H1 (cell line): ENCODE measurements at regions not wholly inside any gene's neighbourhood (a gene's known extent, or its start where the extent isn't known, plus 50 kb on each side); places are given as distances from the start of the nearest gene placed in this dataset.

Experiments used
- CTCF ChIA-PET: fragments of 300-600 bp; sonication (Branson Sonifier 250); formaldehyde crosslinking; loops from one replicate; lab custom pipeline; 2021; ENCODE audit not compliant: partially characterized antibody; lab: Charles Lee
- POLR2A ChIA-PET: fragments of 300-600 bp; sonication (Branson Sonifier 250); formaldehyde crosslinking; loops from one replicate; lab custom pipeline; 2021; ENCODE audit warnings: inconsistent platforms; ENCODE audit not compliant: partially characterized antibody; lab: Charles Lee
- DNase-seq, 2 experiments: peaks; one replicate each; pipeline versions ENCODE4 v3.0.0 to v3.0.0-alpha.2; 2010 to 2022; ENCODE audit warnings: low spot score in 2 of 2, low read depth in 1 of 2, mixed read lengths in 1 of 2
- FAIRE-seq: peaks from 2 replicates; lab custom pipeline; 2011; peaks lifted over from hg19 to GRCh38; lab: Jason Lieb, UNC
- H2AFZ ChIP-seq: 2 replicates; pipeline ENCODE4 v1.8.1; 2012; ENCODE audit warnings: low read length, inconsistent platforms
- H2AK5ac ChIP-seq: 2 replicates; pipeline ENCODE4 v1.6.1; 2013; ENCODE audit warnings: low read depth, low read length
- H2BK120ac ChIP-seq: replicated peaks from 2 replicates; pipeline ENCODE3; 2013; ENCODE audit warnings: low read depth, low read length, inconsistent platforms
- H2BK12ac ChIP-seq: 2 replicates; pipeline ENCODE4 v1.6.1; 2013; ENCODE audit warnings: low read depth, low read length
- H2BK15ac ChIP-seq: 2 replicates; pipeline ENCODE4 v1.6.1; 2013; ENCODE audit warnings: low read length
- H2BK20ac ChIP-seq: 2 replicates; pipeline ENCODE4 v1.6.1; 2013; ENCODE audit warnings: low read length
- H2BK5ac ChIP-seq: 2 replicates; pipeline ENCODE4 v1.6.1; 2013; ENCODE audit warnings: low read depth, low read length
- H3K14ac ChIP-seq: 2 replicates; pipeline ENCODE4 v1.6.1; 2013; ENCODE audit warnings: inconsistent platforms; ENCODE audit not compliant: insufficient read length
- H3K18ac ChIP-seq: 2 replicates; pipeline ENCODE4 v1.6.1; 2013; ENCODE audit warnings: low read length; ENCODE audit errors: extremely low read depth
- H3K23ac ChIP-seq: 2 replicates; pipeline ENCODE4 v1.6.1; 2013; ENCODE audit warnings: inconsistent platforms; ENCODE audit not compliant: insufficient read length
- H3K23me2 ChIP-seq: 2 replicates; pipeline ENCODE4 v1.6.1; 2013; ENCODE audit warnings: low read depth, low read length
- H3K27ac ChIP-seq: 2 replicates; pipeline ENCODE4 v1.6.1; 2011; ENCODE audit warnings: low read depth, low read length, inconsistent platforms
- H3K27me3 ChIP-seq, 4 experiments: replicated peaks in 1 of 4; 1 replicate in 1 of 4; 2 replicates in 3 of 4; pipeline versions ENCODE4 v1.6.1 to v1.8.1; 2011 to 2013; ENCODE audit warnings: low read length in 3 of 4, mild to moderate bottlenecking in 3 of 4, inconsistent platforms in 2 of 4, mixed read lengths in 2 of 4, moderate library complexity in 1 of 4; ENCODE audit not compliant: control insufficient read depth in 3 of 4, insufficient read depth in 3 of 4; ENCODE audit errors: extremely low read depth in 1 of 4
- H3K36me3 ChIP-seq, 4 experiments: 2 replicates each; pipeline versions ENCODE4 v1.6.1 to v1.8.1; 2011 to 2013; ENCODE audit warnings: mild to moderate bottlenecking in 4 of 4, low read length in 3 of 4, moderate library complexity in 2 of 4, control low read depth in 1 of 4, inconsistent platforms in 1 of 4; ENCODE audit not compliant: insufficient read depth in 4 of 4, control insufficient read depth in 2 of 4
- H3K4ac ChIP-seq: replicated peaks from 2 replicates; pipeline ENCODE3; 2013; ENCODE audit warnings: low read length, low read depth, mixed read lengths, inconsistent platforms; ENCODE audit not compliant: insufficient read length
- H3K4me1 ChIP-seq, 4 experiments: replicated peaks in 1 of 4; 1 replicate in 1 of 4; 2 replicates in 3 of 4; pipeline versions ENCODE4 v1.6.1 to v1.8.1; 2011 to 2013; ENCODE audit warnings: low read length in 3 of 4, inconsistent platforms in 2 of 4, mixed read lengths in 1 of 4; ENCODE audit not compliant: insufficient read depth in 4 of 4, control insufficient read depth in 3 of 4
- H3K4me2 ChIP-seq, 2 experiments: 2 replicates each; pipeline versions ENCODE4 v1.6.1 to v1.8.1; 2011 to 2013; ENCODE audit warnings: low read depth in 2 of 2, low read length in 2 of 2, control low read depth in 1 of 2, inconsistent platforms in 1 of 2, mild to moderate bottlenecking in 1 of 2; ENCODE audit not compliant: insufficient read depth in 1 of 2
- H3K4me3 ChIP-seq, 4 experiments: fragments of 200-600, 300-600 bp in 1 of 4; sonication (generic), shearing (Covaris generic), sonication (Bioruptor Twin) in 1 of 4; 2 replicates each; pipeline versions ENCODE4 v1.5.1 to v1.8.1; 2011 to 2016; ENCODE audit warnings: low read length in 4 of 4, low read depth in 3 of 4, control low read depth in 2 of 4, inconsistent platforms in 2 of 4, mild to moderate bottlenecking in 2 of 4, mixed read lengths in 1 of 4, moderate library complexity in 1 of 4; ENCODE audit not compliant: insufficient read depth in 2 of 4; ENCODE audit errors: extremely low read depth in 1 of 4
- H3K56ac ChIP-seq: replicated peaks from 2 replicates; pipeline ENCODE3; 2013; ENCODE audit warnings: low read depth, mild to moderate bottlenecking, mixed read lengths, low read length, inconsistent platforms; ENCODE audit not compliant: insufficient read length
- H3K79me1 ChIP-seq: 2 replicates; pipeline ENCODE4 v1.6.1; 2013; ENCODE audit warnings: low read depth, low read length, control low read depth
- H3K79me2 ChIP-seq, 2 experiments: 2 replicates each; pipeline versions ENCODE4 v1.6.1 to v1.8.1; 2012 to 2013; ENCODE audit warnings: low read length in 2 of 2, mild to moderate bottlenecking in 2 of 2, inconsistent platforms in 1 of 2; ENCODE audit not compliant: insufficient read depth in 2 of 2, control insufficient read depth in 1 of 2
- H3K9ac ChIP-seq, 4 experiments: replicated peaks in 1 of 4; 1 replicate in 1 of 4; 2 replicates in 3 of 4; pipeline versions ENCODE4 v1.6.1 to v1.8.1; 2011 to 2013; ENCODE audit warnings: low read depth in 3 of 4, low read length in 3 of 4, control low read depth in 2 of 4, mild to moderate bottlenecking in 2 of 4, moderate library complexity in 2 of 4, inconsistent platforms in 1 of 4; ENCODE audit errors: extremely low read depth in 1 of 4
- H3K9me3 ChIP-seq, 2 experiments: 2 replicates each; pipeline versions ENCODE4 v1.6.1 to v1.8.1; 2012 to 2013; ENCODE audit warnings: mild to moderate bottlenecking in 2 of 2, moderate library complexity in 2 of 2, control low read depth in 1 of 2, inconsistent platforms in 1 of 2, low read depth in 1 of 2, low read length in 1 of 2, mixed read lengths in 1 of 2; ENCODE audit not compliant: insufficient read depth in 2 of 2
- H4K20me1 ChIP-seq, 2 experiments: replicated peaks in 1 of 2; 2 replicates each; pipeline versions ENCODE3 to v1.8.1; 2011 to 2013; ENCODE audit warnings: inconsistent platforms in 2 of 2, low read length in 2 of 2, mild to moderate bottlenecking in 1 of 2; ENCODE audit not compliant: insufficient read depth in 2 of 2, control insufficient read depth in 1 of 2
- H4K5ac ChIP-seq: 2 replicates; pipeline ENCODE4 v1.6.1; 2013; ENCODE audit warnings: low read length, low read depth, mixed read lengths, inconsistent platforms; ENCODE audit not compliant: insufficient read length
- H4K8ac ChIP-seq: 2 replicates; pipeline ENCODE4 v1.8.0; 2013; ENCODE audit warnings: mild to moderate bottlenecking, moderate library complexity, low read length, inconsistent platforms; ENCODE audit not compliant: insufficient read depth; ENCODE audit errors: extremely low read depth
- H4K91ac ChIP-seq: replicated peaks from 2 replicates; pipeline ENCODE3; 2013; ENCODE audit warnings: low read length, mixed read lengths, inconsistent platforms; ENCODE audit not compliant: insufficient read length
- SP1 ChIP-seq: IDR thresholded peaks from 2 replicates; pipeline ENCODE4 v1.6.1; 2011; ENCODE audit warnings: low read depth, low read length
- TAF7 ChIP-seq: optimal IDR thresholded peaks from 2 replicates; pipeline ENCODE3; 2011; ENCODE audit warnings: low read depth, mild to moderate bottlenecking, inconsistent platforms, low read length, moderate library complexity, borderline replicate concordance
- WGBS, 2 experiments: shearing (Covaris generic) in 1 of 2; methylation state at CpG; one replicate each; pipeline versions ENCODE4 v1.1.6 to v1.1.7; 2013 to 2015; ENCODE audit warnings: low lambda C conversion rate in 2 of 2, mixed read lengths in 2 of 2, inconsistent platforms in 1 of 2, low coverage in 1 of 2, missing lambda C conversion rate in 1 of 2; ENCODE audit not compliant: insufficient replicate concordance in 2 of 2, insufficient coverage in 1 of 2, insufficient read length in 1 of 2; ENCODE audit errors: extremely low coverage in 1 of 2, missing lambda C conversion rate in 1 of 2; 5-methylcytosine and 5-hydroxymethylcytosine counted together

GRCh38 chr1:165045902-165046301 lies 310.6 kb downstream of the LMX1A start:
- 89% methylated on average over 4 of the region's 4 CpGs; no CpG with 5 or more reads in 1 of the 2 experiments for WGBS, 2 experiments

More at GRCh38 chr1:165045902-165046301, 310.6 kb downstream of the LMX1A start:
- H2BK12ac ChIP-seq: 0 out of 2 replicates have a peak overlapping the region, but pooled peaks have one; percentile 39
- no peak overlapping the region for H4K8ac ChIP-seq
- no peaks in the 10 kb centered on the region; the same call in 1 of the 2 replicates for H3K23me2 ChIP-seq
- H2AK5ac ChIP-seq: no peak overlapping the region
- no peak overlapping the region for H2BK20ac ChIP-seq
- no peak overlapping the region for H4K91ac ChIP-seq
- no peaks in the 10 kb centered on the region for H3K79me2 ChIP-seq
- H3K18ac ChIP-seq: no peak overlapping the region
- no peak overlapping the region for H3K9ac ChIP-seq
- TF ChIP-seq SP1: no peak
- TF ChIP-seq TAF7: no peak
- no peaks in the 10 kb centered on the region for H3K79me1 ChIP-seq
- no peak overlapping the region for H2BK5ac ChIP-seq
- no peak overlapping the region for H2BK15ac ChIP-seq
- no peak overlapping the region for H2BK120ac ChIP-seq
- ChIA-PET CTCF (no interaction called here), POLR2A (no interaction called here)
- H3K4me3 ChIP-seq: no peak overlapping the region
- no peak for FAIRE-seq
- H4K20me1 ChIP-seq: no peaks in the 10 kb centered on the region
- no peak overlapping the region for H3K23ac ChIP-seq
- no peak overlapping the region for H3K56ac ChIP-seq
- no peaks in the 10 kb centered on the region for H3K27me3 ChIP-seq
- H3K27ac ChIP-seq: no peak overlapping the region
- no peaks in the 10 kb centered on the region for H3K36me3 ChIP-seq
- H3K14ac ChIP-seq: no peak overlapping the region
- DNase-seq: no peak
- no peak overlapping the region for H2AFZ ChIP-seq
- no peak overlapping the region for H3K4me2 ChIP-seq
- no peak overlapping the region for H3K4ac ChIP-seq
- H3K4me1 ChIP-seq: peaks cover 0 to 6% (median 3%) of the 10 kb centered on the region in 4 experiments; a peak in 5 of 7 replicates
- no peaks in the 10 kb centered on the region for H3K9me3 ChIP-seq
- H4K5ac ChIP-seq: no peak overlapping the region
